K562 (cell line): ENCODE measurements at regions not wholly inside any gene's neighbourhood (a gene's known extent, or its start where the extent isn't known, plus 50 kb on each side); places are given as distances from the start of the nearest gene placed in this dataset.
A peak's percentile ranks its signal among the peaks of the same experiment; 100 is the strongest.

Experiments
- ATAC-seq: fragments of 200-7000 bp; cut with Tn5 transposase; 3 replicates; pipeline ENCODE4 v1.9.1; 2020; ENCODE audit warnings: moderate library complexity
- BruUV-seq: library from RNA; stranded (reverse); fragments of 400-500 nt; replicated peaks from 2 replicates; lab custom pipeline; 2021; lab: Mats Ljungman, UMichigan
- CTCF ChIA-PET: fragments of 300-600 bp; formaldehyde crosslinking; extraction: SDS; loops from one replicate; lab custom pipeline; 2021; ENCODE audit warnings: low intra/inter-chr PET ratio; lab: Yijun Ruan, JAX
- POLR2A ChIA-PET: fragments of 300-600, 350-650 bp; sonication (Branson Sonifier 250); formaldehyde crosslinking; extraction: SDS; loops from one replicate; lab custom pipeline; 2021; ENCODE audit warnings: antibody characterized with exemption, inconsistent platforms; lab: Yijun Ruan, JAX
- DNase-seq, 4 experiments: peaks; one replicate each; pipeline versions ENCODE4 v3.0.0 to v3.0.0-alpha.2; 2011 to 2018; ENCODE audit warnings: low spot score in 3 of 4, mixed read lengths in 3 of 4; ENCODE audit errors: extremely low read depth in 1 of 4
- FAIRE-seq: peaks from 2 replicates; lab custom pipeline; 2011; peaks lifted over from hg19 to GRCh38; lab: Jason Lieb, UNC
- H2AFZ ChIP-seq: 2 replicates; pipeline ENCODE4 v1.6.0; 2011; ENCODE audit warnings: low read depth, low read length, control low read depth, inconsistent platforms
- H3K27ac ChIP-seq: fragments of 200-600 bp; 3 replicates; pipeline ENCODE4 v1.8.0; 2011; ENCODE audit warnings: low read depth, mild to moderate bottlenecking, control low read depth, inconsistent platforms, low read length, moderate library complexity, mixed read lengths; ENCODE audit errors: extremely low read depth
- H3K27me3 ChIP-seq, 2 experiments: fragments of 300-600 bp in 1 of 2; 2 replicates in 1 of 2; 3 replicates in 1 of 2; pipeline versions ENCODE4 v1.6.0 to v1.8.0; 2011; ENCODE audit warnings: inconsistent platforms in 2 of 2, low read length in 2 of 2, mild to moderate bottlenecking in 1 of 2, mixed read lengths in 1 of 2, moderate library complexity in 1 of 2; ENCODE audit not compliant: control insufficient read depth in 2 of 2, insufficient read depth in 2 of 2
- H3K36me3 ChIP-seq: fragments of 300-600 bp; 3 replicates; pipeline ENCODE4 v1.8.0; 2011; ENCODE audit warnings: mild to moderate bottlenecking, low read length, inconsistent platforms; ENCODE audit not compliant: control insufficient read depth, insufficient read depth
- H3K4me1 ChIP-seq, 2 experiments: fragments of 200-600 bp in 1 of 2; replicated peaks in 1 of 2; 2 replicates in 1 of 2; 3 replicates in 1 of 2; pipeline versions ENCODE4 v1.5.1 to v1.8.0; 2011; ENCODE audit warnings: inconsistent platforms in 2 of 2, low read length in 2 of 2, mild to moderate bottlenecking in 1 of 2, mixed read lengths in 1 of 2, moderate library complexity in 1 of 2; ENCODE audit not compliant: control insufficient read depth in 2 of 2, insufficient read depth in 2 of 2
- H3K4me2 ChIP-seq: 2 replicates; pipeline ENCODE4 v1.6.1; 2011; ENCODE audit warnings: low read length, control low read depth, inconsistent platforms, mixed read lengths; ENCODE audit not compliant: insufficient read depth
- H3K4me3 ChIP-seq: fragments of 200-600 bp; sonication (generic), shearing (Covaris generic); 2 replicates; pipeline ENCODE4 v1.5.1; 2016; ENCODE audit warnings: control low read depth, inconsistent platforms
- H3K79me2 ChIP-seq: fragments of 200-600 bp; 3 replicates; pipeline ENCODE4 v1.8.0; 2011; ENCODE audit warnings: low read length, inconsistent platforms; ENCODE audit not compliant: control insufficient read depth, insufficient read depth
- H3K9ac ChIP-seq, 2 experiments: 2 replicates each; pipeline versions ENCODE4 v1.6.0 to v1.6.1; 2011; ENCODE audit warnings: low read depth in 2 of 2, low read length in 2 of 2, control low read depth in 1 of 2, inconsistent platforms in 1 of 2, mild to moderate bottlenecking in 1 of 2, mixed read lengths in 1 of 2; ENCODE audit not compliant: insufficient read depth in 1 of 2
- H3K9me1 ChIP-seq: one replicate; pipeline ENCODE4 v1.6.0; 2011; ENCODE audit warnings: inconsistent platforms, mild to moderate bottlenecking, low read length, moderate library complexity; ENCODE audit not compliant: control insufficient read depth, insufficient read depth
- H3K9me3 ChIP-seq: replicated peaks from 2 replicates; pipeline ENCODE4 v1.5.1; 2011; ENCODE audit warnings: low read depth, low read length, inconsistent platforms; ENCODE audit not compliant: control insufficient read depth, insufficient read depth
- H4K20me1 ChIP-seq: replicated peaks from 2 replicates; pipeline ENCODE4 v1.6.1; 2011; ENCODE audit warnings: low read length, inconsistent platforms, mixed read lengths; ENCODE audit not compliant: control insufficient read depth, insufficient read depth
- ADNP ChIP-seq: fragments of 200-800 bp; sonication (Bioruptor generic); IDR thresholded peaks from 2 replicates; pipeline ENCODE4 v1.6.1; 2016; ENCODE audit warnings: missing genetic modification characterization, missing compliant biosample characterization
- BCOR ChIP-seq: fragments of 450-650 bp; IDR thresholded peaks from 2 replicates; pipeline ENCODE4 v1.6.1; 2016
- CUX1 ChIP-seq: fragments of 200-800 bp; sonication (Bioruptor generic); IDR thresholded peaks from 2 replicates; pipeline ENCODE4 v1.6.1; 2016; ENCODE audit warnings: missing genetic modification characterization, missing compliant biosample characterization
- KDM1A ChIP-seq, 2 experiments: fragments of 450-650 bp; IDR thresholded peaks; 2 replicates each; pipeline ENCODE4 v1.6.1; 2016; ENCODE audit warnings: mild to moderate bottlenecking in 2 of 2
- RBM25 ChIP-seq: fragments of 200-400 bp; formaldehyde crosslinking; IDR thresholded peaks from 2 replicates; pipeline ENCODE4 v1.6.1; 2018; ENCODE audit warnings: low read length, low read depth, moderate library complexity; ENCODE audit not compliant: severe bottlenecking
- TRIM24 ChIP-seq, 2 experiments: fragments of 450-650 bp; IDR thresholded peaks; 2 replicates each; pipeline ENCODE4 v1.6.1; 2016
- ZFP36 ChIP-seq: fragments of 150-350 bp; IDR thresholded peaks from 2 replicates; pipeline ENCODE4 v1.6.1; 2018; ENCODE audit warnings: low read length, low read depth; ENCODE audit not compliant: partially characterized antibody
- WGBS: fragments of 100-300 bp; shearing (Covaris generic); methylation state at CpG from one replicate; pipeline ENCODE4 v1.1.6; 2016; ENCODE audit warnings: low coverage, mixed read lengths; ENCODE audit not compliant: insufficient coverage; ENCODE audit errors: missing lambda C conversion rate; 5-methylcytosine and 5-hydroxymethylcytosine counted together
- in situ Hi-C: fragments of 300-500 bp; cut with MboI; formaldehyde crosslinking; loops from 4 replicates; pipeline ENCODE4 v1.15.0; 2018; ENCODE audit warnings: inconsistent platforms, mixed read lengths
- intact Hi-C: fragments of 100-400 bp; cut with micrococcal nuclease; formaldehyde crosslinking; loops from 2 replicates; pipeline ENCODE4 v1.14.2; 2022

GRCh38 chr20:48544402-48545339, 283.1 kb downstream of the PREX1 start:
- 2% methylated on average over 6 of the region's 6 CpGs for WGBS
- no peak for TF ChIP-seq TRIM24 (IDR thresholded peaks at IDR 0.05)
- 0 out of 4 replicates have a peak, but pooled peaks of 1 of the 2 experiments have one; percentile 20 for TF ChIP-seq KDM1A (IDR thresholded peaks at IDR 0.05)
- TF ChIP-seq CUX1 (CRISPR knock-in tag), result peak; percentile 98
- TF ChIP-seq ADNP (tag), result no peak
- TF ChIP-seq RBM25, result peak; percentile 90
- peak; percentile 68; the same call in 1 of the 2 replicates for TF ChIP-seq BCOR
- peak; percentile 78 for TF ChIP-seq ZFP36
- DNase-seq, result no peak
- Histone ChIP-seq H2AFZ (no peak overlapping the region), H3K27me3 (peaks cover under 1 to 27% of the 10 kb centered on the region in 2 experiments; a peak in 3 of 5 replicates), H3K27ac (no peak overlapping the region), H3K36me3 (no peaks in the 10 kb centered on the region), H3K79me2 (no peaks in the 10 kb centered on the region), H3K4me3 (no peak overlapping the region), H3K9me1 (no peaks in the 10 kb centered on the region), H4K20me1 (no peaks in the 10 kb centered on the region), H3K9me3 (no peaks in the 10 kb centered on the region), H3K4me1 (no peaks in the 10 kb centered on the region), H3K4me2 (no peak overlapping the region), H3K9ac (no peak overlapping the region)
- intact Hi-C loops, result no loop called here
- ATAC-seq, result no peak
- in situ Hi-C loops, result no loop called here
- CTCF ChIA-PET, result interaction anchor here (1.7 kb wide), 1 partner anchor 76 kb away, joined by 3 read pairs; no protein-coding TSS in a partner anchor
- POLR2A ChIA-PET, result no interaction called here
- no peak for FAIRE-seq
- BruUV-seq, result no TSS peak
